HG02763 (cell line): ENCODE measurements at regions not wholly inside any gene's neighbourhood (a gene's known extent, or its start where the extent isn't known, plus 50 kb on each side); places are given as distances from the start of the nearest gene placed in this dataset.

Source experiments
- ATAC-seq: cut with Tn5 transposase; IDR thresholded peaks from one replicate; pipeline ENCODE4 v1.9.1; 2021; ENCODE audit warnings: mild to moderate bottlenecking, moderate library complexity; ENCODE audit not compliant: unreplicated experiment

- ATAC-seq, result no peak
Observed at GRCh38 chr12:115598871-115599811, 678.4 kb downstream of the MED13L start.

- ATAC-seq, result no peak
Observed at GRCh38 chr12:115597157-115597712, 680.3 kb downstream of the MED13L start.

DNA sequence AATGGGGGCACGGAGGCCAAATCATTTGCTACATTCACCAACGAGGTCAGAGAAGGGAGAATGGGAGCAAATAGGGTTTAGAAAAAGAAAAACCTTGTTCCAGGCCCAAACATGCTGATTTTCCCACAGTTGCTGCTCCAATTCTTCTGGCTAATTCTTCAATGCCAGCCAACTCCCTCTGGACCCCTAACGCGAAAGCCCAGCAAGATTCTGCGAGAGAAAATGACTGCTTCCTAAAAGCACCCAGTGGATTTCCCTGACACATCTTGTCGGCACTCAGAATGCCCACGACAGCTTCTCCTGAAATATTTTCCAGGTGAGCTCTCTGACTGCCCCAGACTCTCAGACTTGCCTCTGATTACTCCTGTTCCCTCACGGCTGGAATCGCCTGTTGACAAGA is 689.4 kb downstream of the MED13L start:
- ATAC-seq, result no peak

GRCh38 chr12:115584156-115584555 is 693.3 kb downstream of the MED13L start:
- no peak for ATAC-seq

DNA sequence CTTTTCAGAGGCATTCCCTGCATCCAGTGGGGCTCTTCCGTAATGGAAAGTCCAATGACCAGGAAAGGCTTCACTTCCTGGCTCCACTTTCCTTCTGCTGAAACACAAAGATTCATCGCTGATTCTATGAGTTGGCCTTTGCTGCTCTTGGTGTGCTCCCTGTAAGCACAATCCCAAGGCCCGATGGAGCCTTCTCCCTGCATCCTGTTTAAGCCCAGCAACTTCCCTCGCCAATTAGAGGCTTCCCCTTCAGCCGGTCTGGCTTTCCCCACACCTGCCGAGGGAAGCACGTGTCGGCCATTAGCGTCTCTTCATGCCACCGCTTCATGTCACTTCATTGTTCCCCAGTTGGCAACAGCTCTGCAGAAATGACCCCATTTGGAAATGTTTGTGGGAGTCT is 693.9 kb downstream of the MED13L start:
- ATAC-seq, result no peak

DNA sequence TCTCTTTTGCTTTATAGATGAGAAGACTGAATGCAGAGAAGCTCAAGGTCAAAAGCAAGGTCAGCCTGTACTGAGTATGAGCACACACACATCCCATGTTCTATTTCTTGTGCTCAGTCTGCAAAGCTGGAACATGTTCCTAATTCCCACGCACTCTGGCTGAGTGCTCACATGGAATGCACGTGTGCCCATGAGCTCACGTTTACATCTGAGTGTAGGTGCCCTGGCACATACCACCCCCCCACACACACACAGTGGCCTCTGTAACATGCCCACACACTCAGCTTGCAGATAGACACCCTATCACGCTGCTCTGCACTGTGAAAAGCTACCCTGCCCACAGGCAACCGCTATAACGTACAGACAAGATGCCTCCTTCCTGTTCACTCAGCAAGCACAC is 700.1 kb downstream of the MED13L start:
- ATAC-seq, result no peak

GRCh38 chr12:115574826-115575225 is 702.7 kb downstream of the MED13L start:
- no peak for ATAC-seq

DNA sequence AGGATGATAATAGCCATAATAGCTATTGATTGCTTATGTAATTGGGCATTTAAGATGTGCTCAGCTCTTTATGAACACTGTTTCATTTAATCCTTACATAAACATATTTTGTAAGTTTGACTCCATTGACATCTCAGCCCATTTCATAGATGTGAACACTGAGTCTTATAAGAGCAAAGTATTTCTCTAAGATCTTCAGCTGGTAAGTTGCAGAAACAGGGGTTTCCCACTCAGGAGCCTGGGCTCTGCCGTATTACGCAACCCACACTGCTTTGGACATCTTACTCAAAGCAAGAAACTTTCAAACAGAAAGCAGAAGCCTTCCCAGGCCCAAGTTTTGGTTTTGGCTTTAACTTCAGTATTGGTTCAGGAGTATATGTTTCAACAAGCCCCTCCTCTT is 705.1 kb downstream of the MED13L start:
- ATAC-seq, result peak; percentile 74

DNA sequence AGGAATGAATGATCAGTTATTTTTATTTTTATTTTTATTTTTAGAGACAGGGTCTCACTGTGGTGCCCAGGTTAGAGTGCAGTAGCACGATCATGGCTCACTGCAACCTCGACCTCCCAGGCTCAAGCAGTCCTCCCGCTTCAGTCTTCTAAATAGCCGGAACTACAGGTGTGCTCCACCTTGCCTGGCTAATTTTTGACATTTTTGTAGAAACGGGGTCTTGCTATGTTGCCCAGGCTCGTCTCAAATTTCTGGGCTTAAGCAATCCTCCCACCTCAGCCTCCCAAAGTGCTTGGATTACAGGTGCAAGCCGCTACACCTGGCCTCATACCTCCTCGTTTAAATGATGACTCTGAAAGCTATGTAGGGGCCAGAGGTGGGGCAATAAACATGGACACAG is 706.0 kb downstream of the MED13L start:
- no peak for ATAC-seq

GRCh38 chr12:115571027-115571426 is 706.5 kb downstream of the MED13L start:
- no peak for ATAC-seq

GRCh38 chr12:115570069-115570777 is 707.3 kb downstream of the MED13L start:
- no peak for ATAC-seq

- ATAC-seq, result no peak
Observed at GRCh38 chr12:115569345-115570068, 708.0 kb downstream of the MED13L start.

DNA sequence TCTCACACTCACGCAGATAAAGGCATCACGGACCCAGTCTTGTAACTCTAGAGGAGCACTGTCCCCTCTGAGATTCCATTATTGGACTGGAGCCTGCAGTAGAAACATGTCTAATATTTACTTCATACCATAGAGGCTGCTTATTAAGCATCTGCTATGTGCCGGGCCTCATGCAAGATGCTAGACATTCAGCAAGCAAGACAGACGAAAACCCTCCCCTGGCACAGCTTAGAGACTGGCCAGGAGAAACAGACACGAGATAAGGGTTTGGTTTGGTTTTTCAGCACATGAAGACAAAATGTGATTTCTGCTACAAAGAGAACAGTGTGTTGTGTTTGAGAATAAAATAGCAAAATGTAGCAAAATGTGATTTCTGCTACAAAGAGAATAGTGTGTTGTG is 719.2 kb downstream of the MED13L start:
- ATAC-seq, result no peak

DNA sequence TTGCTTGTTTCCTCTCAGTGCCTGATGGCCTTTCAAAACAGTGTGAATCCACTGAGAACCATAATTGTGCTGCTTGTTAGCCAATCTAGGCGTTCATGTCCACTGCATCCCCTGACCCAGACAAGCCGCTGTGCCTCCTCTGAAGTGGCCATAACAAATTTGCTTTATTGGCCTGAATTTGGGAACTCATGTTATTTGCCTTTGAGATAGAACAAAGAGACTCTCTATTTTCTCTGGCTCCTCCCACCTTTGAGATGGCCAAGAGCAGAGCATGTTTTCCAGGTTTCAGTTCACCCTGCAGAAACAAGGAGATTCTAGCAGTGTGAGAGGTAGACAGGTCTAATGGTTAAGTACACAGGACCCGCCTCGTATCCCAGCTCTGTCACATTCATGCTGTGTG is 723.9 kb downstream of the MED13L start:
- no peak for ATAC-seq

DNA sequence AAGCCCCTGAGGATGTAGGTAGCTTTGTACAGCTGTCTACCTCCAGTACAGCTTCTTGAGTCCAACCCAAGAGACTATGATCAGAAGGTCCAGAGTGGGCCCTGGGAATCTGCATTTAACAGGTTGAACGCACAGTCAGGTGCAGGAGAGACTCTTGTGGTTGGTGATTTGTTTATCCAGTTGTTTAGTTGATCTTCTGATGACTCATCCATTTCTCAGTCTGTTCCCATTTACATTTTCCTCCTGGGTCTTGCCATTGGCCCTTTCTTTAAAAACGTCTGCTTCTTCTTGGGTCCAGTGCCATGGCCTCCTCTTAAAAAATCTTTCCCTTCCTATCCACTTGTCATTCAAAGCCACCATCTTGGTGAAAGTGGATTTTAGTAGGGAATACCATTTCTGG is 734.2 kb downstream of the MED13L start:
- no peak for ATAC-seq

DNA sequence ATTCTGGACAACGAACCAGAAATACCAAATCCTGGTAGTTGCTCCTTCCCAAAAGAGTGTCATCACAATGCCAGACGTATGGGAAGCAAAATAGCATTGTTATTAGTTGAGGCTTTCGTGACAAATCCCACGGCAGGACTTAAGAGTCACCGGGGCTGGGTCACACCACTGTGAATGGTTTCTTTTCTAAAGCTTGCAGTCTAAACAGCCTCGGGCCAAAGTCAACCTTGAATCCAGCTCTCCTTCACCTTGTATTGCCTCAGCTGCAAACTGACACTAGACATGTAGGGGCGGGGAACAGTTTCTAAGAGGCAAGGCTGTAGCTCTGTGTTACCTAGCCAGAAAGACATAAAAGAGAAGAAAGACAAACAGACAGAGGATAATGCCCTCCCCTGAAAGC is 734.8 kb downstream of the MED13L start:
- no peak for ATAC-seq

GRCh38 chr12:115541891-115542421 is 735.5 kb downstream of the MED13L start:
- no peak for ATAC-seq

DNA sequence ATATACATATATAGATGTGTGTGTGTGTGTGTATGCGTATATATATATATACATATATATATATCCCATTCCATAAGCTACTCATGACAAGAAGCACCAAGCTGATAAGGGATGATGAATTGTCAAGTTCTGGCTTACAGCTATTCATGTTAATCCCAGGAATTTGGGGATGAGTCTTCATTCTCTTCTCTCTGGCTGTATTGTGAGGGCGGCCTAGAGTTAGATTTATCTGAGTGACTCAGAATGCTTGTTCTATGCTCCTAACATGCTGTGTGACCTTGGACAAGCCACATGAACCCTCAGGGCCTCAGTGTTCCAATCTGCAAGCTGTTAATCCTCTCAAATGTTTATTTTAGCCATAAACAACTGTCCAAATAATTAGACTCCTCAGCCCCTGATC is 749.0 kb downstream of the MED13L start:
- ATAC-seq, result no peak

DNA sequence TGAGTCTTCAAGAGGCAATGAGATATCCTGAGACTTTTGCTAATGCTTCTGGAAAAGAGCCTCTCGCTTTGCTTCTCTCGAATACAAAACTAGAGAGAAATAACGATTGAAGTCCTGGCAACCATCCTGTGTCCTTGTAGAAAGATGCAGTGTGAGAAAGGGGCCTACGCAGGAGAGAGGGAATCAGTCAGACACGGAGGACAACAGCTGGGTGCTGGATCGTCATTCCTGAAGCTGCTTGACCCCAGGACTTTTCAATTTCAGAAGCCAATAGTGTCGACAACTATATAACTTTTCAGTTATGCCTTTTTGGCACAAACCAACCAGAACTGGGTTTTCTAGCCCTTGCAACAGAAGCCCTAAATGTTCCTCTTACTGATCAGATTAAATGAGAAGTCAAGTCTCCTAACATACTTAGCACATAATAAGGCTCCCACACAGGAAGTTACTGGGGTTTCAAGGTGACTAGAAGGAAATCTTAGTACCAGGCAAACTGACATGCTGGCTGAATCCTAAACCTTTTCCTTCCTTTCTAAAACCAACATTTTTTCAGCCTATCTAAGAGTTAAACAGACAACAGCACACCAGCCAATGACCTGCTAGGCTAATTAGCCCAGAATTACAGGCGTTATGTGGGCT is 755.6 kb downstream of the MED13L start:
- ATAC-seq, result no peak

DNA sequence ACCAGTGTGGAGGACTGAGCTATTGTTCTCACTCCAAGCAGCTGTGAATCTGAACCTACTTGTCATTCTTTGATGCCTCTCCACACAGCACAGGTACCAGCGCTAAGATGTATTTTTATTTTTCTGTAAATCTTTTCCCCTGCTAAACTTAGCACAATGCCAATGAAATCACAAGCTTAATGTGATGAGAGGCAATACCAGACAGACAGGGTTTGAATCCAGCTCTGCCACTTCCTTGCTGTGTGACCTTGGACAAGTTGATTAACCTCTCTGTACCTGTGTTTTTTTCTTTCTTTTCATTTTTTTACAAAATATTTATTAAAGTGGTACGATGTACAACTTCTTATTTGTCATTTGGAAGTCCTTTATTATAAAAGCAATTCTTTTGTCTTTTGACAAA is 757.6 kb downstream of the MED13L start:
- ATAC-seq, result no peak
